ENCODE measurements at regions not wholly inside any gene's neighbourhood (a gene's known extent, or its start where the extent isn't known, plus 50 kb on each side); places are given as distances from the start of the nearest gene placed in this dataset.

DNA sequence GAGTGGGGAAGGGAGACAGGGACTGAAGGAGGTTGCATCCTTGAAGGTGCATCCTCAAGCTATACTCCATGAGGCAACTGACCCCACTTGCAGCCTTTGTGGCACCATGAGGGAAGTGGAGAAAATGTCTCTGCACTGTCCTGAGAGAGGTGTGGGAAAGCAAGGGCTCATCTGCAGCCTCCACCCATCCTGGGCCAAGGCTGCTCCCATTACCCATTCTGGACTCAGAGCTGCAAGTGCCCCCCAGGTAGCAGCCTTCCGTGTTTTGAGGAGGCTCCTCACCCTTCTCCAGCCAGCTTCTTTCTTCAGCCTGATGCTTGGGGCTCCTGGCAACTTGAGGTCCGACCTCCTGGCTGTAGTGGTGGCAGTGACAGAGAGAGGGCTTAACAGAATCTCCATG lies 294.6 kb downstream of the CDH26 start:
- no peak for DNase-seq

DNA sequence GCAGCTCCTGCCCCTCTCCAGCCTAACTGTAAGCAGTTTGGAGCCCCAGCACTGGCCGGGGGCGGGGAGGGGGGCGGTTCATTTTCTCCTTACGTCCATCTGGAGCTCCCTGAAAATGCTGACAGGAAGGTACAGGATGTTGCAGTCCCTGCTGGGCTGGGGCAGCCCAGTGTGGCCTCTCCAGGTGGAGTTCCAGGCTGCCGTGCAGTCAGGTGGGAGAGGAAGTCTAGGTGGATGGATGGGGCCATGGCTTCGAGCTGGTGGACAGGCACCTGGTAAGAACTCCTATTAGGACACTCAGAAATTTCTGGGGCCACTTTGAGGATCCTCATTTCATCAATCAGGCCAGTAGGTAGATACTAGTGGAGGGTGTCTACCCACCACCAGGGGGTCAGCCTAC lies 295.2 kb downstream of the CDH26 start:
- DNase-seq: no peak

DNA sequence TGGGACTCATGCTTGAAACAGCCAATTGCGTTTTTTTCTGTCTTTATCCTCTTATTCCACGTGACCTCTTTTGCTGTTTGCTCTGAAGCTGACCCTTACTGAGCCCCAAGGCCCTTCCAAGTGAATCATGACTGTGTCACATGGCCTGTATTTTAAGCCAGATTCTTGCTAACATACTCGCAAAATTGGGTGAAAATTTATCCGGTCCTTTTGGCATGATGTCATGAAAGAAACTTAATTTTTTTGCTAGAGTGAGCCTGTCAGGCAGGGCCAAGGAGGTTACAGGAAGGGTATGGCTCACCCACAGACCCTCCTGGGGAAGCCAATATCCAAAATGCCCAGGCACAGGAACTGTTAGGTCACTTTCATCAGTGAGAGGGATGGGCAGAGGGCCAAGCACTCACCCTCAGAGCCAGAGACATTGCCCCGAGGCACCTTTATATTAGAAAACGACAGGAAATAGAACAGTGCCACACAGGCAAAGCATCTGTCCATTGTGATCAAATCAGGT lies 296.7 kb downstream of the CDH26 start:
- DNase-seq: no peak

DNA sequence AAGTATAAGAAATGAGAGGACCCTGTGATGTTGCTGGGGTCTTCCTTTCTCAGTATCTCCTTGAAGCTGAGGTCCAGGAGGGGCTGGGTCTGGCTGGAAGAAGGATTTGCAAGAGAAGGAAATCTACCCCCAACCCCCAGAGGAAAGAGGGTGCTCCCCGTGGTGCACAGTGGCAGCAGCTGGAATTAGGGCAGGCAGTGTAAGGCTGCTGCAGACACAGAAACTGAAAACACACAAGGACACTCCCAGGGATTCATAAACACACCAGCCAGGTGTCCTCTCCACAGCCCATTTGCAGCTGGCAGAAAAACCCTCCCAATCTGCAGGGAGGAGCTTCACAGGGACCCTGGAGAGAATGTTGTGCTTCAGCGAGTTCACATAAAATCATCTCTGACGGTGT lies 297.2 kb downstream of the CDH26 start:
- DNase-seq: peak; percentile 15

DNA sequence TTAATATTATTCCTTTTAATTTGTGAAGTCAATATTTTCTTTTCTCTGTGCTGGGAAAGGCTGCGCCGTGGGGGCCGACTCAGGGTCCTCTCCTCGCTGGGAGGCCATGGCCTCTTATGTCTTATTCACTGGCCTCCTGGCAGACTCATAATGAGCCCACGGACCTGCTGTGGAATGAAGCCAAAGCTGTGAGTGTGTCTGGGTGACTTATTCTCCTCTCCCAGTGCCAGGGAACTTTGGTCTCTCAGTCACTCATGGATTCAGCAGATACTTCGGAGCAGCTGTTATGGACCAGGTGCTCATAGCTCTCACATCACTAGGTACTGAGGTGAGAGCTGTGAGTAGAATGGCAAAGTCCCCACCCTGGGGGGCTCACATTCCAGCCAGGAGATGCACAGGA lies 297.6 kb downstream of the CDH26 start:
- no peak for DNase-seq

DNA sequence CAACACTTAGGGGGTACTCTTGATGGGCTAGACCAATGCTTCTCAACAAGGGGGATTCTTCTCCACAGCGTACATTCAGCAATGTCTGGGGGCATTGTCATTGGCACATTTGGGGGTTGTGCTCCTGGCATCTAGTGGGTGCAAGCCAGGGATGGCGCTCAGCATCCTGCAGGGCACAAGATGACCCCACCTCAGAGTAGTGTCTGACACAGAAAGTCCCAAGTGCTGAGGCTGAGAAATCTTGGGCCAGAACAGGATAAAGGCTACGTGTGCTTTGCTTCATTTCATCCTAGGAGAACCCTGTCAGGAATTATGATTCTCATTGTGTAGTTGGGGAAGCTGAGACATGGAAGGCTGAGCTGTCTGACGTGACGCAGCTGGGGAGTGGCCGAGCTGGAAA lies 298.6 kb downstream of the CDH26 start:
- no peak for DNase-seq

DNA sequence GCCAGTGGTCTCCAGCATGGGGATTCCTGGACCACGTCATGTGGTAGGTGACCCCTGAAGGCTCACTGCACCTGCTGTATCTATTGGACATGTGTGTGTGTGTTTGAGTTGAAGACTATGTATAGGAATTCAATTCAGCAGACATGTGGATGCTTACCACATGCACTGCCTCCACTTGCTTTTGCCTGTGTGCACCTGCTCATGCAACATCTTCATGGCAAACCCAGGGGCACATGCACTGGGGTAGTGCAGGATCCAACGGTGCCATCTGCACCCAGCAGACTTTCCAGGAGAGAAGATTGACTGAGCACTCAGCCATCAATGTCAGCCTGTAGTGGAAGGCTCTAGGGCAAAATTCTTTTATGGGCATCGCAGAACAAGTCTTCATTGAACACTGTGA lies 299.4 kb downstream of the CDH26 start:
- no peak for DNase-seq

DNA sequence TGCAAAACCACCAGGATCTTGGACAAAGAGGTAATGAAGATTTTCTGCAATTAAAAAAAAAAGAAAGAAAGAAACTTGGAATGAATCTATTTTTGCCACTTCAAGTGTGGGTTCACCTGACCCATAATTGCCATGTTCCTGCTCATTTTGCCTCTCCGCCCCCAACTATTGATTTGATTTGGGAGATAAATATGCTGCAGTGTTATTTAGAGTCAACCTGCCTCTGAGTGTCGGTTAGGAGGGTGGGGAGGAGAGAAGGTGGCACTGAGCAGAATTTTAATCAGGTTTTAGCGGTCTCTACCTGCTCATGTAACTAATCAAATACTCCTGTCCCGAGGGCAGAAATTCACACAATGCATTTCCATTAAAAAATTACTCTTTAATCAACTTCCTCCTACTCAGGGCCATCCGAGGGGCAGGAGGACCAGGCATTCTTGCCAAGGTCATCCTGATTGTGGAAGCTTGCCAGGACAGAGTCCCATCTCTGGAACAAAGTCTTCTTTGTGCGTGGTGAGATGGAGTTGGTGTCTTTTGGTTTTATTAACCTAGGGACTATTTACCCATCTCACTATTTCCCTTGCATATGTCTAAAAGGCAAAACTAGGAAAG lies 300.1 kb downstream of the CDH26 start:
- no peak for DNase-seq

DNA sequence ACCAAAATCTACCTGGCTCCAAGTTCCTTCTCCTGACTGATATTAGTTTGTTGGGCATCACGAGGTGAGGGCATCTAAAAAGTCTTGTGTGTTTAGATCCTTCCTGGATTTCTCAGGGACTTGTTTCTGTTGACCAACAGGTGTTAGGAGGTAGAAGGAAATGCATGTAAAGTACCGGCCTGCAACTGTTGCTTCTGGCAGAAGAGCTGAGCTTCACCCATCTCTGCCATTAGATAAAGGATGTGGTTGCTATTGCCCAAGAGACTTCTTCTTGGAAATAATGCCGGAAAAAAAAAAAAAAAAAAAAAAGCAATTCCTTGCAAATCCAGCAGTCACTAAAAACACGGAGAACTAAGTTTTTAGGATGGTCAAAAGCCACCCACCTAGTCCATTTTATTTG lies 303.1 kb downstream of the CDH26 start:
- DNase-seq: no peak

DNA sequence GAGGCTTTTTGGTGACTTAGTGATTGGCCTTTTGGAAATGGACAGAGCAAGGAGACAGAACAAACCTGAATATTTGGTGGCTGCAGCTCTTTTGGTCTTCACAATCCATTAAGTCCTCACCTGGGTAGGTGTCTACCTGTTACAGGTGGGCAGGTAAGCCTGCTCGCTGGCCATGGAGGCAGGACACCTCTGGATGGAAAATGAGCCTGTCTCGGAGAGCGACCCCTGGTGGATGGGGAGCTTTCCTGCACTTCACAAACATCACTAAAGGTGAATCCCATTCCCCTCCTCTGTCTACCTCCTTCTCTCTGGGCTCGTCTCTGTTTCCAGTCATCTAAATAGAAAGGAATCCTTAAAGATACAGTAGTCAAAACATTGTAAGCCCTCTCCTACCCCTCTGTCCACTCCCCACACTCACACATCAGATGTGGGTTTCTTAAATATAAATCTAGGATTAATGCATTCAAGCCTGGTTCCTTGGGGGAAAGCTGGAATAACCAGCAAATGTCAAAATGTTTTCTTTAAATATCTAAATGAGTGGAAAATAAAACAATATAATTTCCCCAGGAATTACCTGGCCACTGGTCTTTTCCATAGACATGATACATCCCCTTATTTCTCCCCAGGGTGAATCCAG lies 304.9 kb downstream of the CDH26 start:
- no peak for DNase-seq

DNA sequence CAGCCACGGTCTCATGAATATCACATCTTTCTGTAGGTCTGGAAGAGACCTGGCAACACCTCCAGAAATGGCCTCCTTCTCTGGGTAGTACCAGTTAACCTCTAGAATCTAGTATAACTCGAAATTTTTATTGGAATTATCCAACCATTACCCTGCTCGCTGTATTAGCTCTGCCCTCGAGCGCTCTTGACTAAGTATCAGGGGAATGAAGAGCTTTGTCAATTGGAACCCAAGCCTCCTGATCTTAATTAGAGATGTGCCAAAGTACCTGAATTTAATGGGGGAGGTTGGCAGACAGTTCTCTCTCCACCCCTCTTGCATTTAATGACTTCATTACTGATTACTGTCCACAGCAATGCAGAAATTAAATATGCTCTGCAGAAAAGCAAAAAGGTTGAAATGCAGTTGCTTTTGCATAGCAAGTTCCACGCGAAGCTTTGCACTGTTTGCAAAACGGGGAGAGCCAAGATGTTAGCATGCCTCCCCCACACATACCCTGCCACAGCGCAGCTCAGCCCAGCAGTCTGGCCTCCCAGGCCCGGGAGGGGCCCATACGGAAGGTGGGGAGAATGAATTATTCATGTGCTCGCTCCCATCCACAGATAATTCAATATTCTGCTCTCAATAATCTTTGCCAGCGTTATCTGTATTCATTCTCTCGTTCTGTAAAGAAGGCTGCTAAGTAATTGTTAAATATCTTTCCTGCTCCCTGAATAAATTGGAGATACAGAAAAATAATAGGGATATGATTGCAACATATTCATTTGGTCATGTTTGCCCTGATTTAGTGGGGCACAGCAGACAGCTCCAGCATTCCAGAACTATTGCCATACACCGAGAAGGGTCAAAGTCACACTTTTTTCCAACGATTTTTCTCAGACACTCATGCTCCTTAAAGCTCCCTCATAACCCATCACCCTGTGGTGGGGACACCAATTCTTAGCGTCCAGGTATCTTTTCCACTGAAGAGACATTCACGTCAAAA lies 305.8 kb downstream of the CDH26 start:
- no peak for DNase-seq

DNA sequence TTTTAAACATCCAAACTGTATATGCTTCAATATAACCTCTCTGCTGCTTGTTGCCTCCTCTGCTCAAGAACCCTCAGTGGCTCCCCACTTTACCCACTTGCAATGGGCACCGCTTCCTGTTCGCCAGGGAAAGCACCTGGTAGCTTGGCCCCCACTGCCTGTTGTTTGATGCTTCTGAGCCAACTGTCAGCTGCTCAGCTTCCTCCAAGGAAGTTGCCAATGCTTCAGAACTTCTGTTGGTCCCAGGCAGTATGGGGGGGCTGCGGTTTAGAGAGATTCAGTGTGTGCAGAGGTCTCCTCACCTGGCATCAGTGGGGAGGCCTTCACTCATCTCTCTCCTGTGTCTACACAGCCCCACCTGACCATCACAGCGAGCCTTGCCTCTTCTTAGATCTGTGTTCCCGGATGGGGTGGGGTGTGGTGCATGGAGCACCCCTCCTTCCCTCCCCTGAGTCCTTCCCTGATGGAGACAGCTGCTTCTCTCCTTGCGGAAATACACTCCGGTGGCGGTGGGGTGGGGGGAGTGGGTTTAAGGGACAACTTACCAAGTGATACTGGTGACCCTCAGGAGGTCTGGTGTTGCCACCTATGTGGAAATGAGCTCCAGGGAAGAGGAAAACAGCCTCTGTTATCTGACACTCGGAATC lies 308.1 kb downstream of the CDH26 start:
- DNase-seq: no peak

DNA sequence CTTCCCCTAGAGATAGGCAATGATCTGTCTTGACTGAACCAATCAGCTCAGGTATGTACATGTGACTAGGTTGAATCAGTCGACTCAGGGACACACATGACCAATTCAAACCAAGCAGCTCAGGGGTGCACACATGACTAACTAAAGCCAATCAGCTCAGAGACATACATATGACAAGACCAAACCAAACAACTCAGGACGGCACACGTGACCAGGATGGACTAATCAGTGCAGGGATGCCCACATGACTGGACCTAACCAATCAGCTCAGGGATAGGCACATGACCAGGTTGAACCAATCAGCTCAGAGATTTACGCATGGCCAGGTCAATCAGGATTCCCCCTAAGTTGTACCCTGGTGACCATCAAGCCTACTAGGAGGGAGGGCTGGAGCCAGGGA lies 310.3 kb downstream of the CDH26 start:
- DNase-seq: no peak

DNA sequence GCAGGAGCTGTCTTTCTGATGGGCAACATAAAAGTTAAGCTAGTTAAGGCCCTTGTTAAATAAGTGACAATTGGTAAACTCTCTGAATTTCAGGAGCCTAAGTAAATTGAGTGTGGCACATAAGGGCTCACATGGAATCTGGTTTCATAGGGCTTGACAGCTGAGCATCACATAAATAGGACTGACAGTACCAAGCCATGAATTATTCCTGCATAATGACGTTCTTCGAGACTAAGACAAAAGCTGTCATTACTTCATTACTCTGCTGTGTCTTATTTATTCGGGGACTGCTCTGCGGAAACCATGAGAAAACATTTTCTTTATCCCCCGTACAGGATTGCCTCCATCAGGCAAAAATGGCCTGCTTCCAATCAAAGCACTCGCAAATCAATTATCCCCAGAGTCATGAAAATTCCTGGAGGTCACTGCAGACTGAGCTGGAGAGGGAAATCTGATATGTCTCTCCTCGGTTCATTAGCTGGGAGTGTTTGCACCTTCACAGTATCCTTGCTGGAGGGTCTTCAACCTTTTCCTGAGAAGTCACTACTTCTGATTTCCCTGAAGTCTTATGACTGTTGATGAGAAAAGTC lies 311.4 kb downstream of the CDH26 start:
- DNase-seq: no peak

DNA sequence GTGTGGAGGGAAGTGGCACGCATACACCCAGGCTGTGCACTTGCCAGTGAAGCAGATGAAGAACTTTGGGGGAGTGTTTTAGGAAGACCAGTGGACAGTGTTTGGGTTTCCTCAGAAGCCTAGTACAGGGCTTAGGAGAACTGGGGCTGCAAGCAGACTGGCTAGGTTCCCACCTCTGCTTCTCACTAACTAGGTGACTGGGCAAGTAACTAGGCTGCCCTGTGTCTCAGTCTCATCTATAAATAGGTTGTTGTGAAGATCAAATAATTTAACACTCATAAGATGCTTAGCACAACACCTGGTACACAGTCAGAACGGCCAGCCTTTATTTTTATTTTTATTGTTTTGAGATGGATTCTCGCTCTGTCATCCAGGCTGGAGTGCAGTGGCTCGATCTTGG lies 312.1 kb downstream of the CDH26 start:
- DNase-seq: no peak

DNA sequence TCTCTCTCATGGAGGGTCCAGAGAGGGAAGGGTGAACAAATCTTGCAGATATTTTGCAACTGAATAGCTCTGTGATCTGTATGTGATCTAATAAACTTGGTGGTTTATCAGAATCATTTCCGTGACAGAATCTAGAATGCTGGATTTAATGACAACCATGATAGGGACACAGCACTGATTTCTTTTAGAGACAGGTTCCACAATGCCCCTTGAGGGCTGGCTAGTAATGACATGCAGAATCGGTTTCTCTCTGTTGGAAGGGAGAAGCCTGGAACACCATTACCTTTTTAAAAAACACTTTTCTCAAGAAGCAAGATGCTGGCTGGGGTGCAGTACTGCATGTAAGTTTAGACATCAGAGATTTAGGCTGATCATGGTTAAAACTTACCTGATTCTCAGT lies 313.4 kb downstream of the CDH26 start:
- DNase-seq: no peak

DNA sequence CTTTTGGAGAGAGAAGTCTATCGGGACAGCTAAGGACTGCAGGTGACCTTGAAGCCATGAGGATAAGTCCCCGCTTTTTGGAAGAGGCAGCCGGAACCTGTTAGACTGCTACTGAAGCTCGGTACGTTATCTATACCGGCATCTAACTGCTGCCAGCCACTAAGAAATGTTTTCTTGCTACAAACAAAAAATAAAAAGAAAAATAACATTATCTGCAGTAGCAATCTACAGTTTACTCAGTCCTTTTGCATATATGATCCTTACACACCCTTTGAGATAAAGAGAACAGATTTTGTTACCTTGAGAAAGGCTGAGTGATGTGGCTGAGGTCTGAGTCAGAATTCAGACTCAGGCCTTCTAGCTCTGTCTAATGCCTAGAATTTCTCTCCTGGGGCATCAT lies 314.6 kb downstream of the CDH26 start:
- no peak for DNase-seq

DNA sequence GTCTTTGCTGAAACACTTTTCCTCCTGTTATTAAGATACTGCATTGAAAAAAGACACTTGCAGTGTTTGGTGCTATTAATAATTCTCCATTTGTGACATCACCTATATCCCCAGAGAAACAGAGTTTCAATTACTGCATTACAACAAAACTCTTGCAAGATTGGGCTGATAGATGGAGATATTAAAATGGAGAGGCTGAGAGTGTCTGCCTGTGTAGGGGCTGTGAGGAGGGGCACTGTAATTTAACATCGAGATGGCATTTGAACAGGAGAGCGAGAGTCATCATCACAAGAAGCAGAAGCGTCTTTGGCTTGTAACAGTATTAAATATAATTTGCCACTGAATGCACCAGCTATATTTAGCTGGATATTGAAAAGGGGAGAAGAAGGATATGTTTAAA lies 316.5 kb downstream of the CDH26 start:
- DNase-seq: no peak

DNA sequence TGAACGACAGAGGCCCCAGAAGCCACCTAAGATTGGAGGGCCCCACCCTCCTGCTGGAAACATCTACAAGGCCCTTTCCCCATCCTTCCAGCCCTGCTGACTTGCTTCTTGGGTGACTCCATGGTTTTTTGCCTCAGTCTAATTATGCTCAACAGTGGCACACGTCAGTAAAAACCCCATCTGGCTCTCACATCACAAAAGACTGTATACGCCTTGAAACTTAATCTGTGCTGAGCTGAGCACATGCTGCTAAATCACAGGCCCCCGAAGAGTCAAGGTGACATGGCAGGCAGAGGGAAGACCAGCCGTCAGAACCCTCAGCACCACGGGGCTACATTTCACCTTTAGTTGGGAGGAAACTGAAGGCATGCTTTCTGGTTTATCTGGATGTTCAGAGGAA lies 323.1 kb downstream of the CDH26 start:
- peak; percentile 70 for DNase-seq

DNA sequence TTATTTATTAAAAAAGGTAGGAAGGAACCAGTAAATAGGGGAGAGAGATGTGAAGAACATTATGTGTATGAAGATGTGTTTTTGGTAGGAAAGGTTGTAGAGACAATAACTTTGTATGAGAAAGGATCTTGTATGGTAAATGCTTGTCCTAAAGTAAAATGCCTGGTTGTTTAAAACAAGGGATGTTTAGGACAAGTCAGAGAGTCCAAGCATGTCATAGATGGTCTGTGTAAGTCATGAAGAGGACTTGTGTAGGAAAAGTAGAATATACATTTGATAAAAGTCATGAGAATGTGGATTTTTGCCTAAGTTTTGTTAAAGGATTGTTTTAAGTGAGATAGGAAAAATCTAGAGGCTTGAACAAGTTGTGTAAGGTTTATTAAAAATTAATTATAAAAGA lies 325.1 kb downstream of the CDH26 start:
- no peak for DNase-seq

DNA sequence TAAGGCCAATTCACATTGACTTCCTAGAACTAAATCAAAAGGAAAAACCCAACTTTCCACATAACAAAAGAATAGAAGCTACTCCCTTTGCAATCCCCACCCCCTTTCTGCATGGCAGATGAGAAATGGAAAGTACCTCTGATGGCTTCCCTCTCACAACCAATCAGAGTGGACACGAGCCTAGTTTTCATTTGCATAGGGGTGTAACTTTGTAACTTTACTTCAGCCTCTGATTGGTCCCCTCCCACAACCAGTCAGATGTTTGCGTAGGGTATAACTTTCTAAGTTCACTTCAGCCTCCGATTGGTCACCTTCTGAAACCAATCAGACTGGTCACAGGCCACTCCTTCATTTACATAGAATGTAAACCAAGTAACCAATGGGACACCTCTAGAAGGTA lies 328.5 kb downstream of the CDH26 start:
- no peak for DNase-seq

DNA sequence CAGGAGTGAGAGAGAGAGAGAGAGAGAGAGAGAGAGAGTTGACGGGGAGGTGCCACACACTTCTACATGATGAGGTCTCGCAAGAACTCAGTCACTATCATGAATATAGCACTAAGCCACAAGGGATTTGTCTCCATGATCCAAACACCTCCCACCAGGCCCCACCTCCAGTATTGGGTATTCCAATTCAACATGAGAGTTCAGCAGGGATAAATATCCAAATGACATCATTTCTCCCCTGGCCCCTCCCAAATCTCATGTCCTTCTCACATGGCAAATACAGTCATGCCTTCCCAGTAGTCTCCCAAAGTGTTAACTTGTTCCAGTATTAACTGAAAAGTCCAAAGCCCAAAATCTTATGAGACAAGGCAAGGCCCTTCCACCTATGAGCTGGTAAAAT lies 330.7 kb downstream of the CDH26 start:
- DNase-seq: no peak

DNA sequence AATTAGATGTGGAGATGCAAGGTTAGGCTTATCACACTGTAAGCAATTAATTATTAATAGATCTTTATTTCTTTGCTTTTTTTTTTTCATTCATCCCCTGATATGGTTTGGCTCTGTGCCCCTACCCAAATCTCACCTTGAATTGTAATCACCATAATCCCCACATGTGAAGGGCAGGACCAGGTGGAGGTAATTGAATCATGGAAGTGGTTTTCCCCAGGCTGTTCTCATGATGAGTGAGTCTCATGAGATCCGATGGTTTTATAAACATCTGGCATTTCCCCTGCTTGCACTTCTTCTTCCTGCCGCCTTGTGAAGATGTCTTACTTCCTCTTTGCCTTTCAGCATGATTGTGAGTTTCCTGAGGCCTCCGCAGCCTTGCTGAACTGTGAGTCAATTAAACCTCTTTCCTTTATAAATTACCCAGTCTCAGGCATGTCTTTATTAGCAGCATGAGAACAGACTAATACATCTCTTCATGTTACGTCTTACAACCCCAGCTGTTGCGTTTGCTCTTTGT lies 333.8 kb downstream of the CDH26 start:
- DNase-seq: no peak
